ENCODE measurements at regions not wholly inside any gene's neighbourhood (a gene's known extent, or its start where the extent isn't known, plus 50 kb on each side); places are given as distances from the start of the nearest gene placed in this dataset.

DNA sequence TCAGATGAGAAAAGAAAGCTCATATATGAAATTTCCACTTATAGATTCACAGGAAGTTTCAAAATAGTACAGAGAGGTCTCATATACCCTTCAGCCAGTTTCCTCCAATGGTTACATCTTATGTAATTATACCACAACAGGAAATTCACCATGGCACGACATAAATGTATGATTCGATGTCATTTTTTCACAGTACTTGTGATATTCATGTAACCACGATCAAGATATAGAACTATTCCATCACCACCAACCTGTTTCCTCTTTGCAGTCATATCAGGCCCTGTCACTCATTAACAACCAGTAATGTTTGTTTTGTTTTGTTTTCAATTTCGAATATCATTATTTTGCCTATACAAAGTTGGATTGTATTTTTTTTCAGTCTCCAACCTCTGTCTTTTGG, 314.3 kb upstream of the POU3F3 start:
- Mint-ChIP-seq H3K4me3 (no peak overlapping the region), H3K9me3 (no peaks in the 10 kb centered on the region), H3K4me1 (ENCODE audit: low read depth) (peaks cover 5% of the 10 kb centered on the region), H3K36me3 (ENCODE audit: low read depth) (no peaks in the 10 kb centered on the region), H3K27ac (no peak overlapping the region), H3K27me3 (ENCODE audit: insufficient read depth) (no peaks in the 10 kb centered on the region)
- DNase-seq (ENCODE audit: low spot score), result no peak
- intact Hi-C loops (cut with micrococcal nuclease), result no loop called here

DNA sequence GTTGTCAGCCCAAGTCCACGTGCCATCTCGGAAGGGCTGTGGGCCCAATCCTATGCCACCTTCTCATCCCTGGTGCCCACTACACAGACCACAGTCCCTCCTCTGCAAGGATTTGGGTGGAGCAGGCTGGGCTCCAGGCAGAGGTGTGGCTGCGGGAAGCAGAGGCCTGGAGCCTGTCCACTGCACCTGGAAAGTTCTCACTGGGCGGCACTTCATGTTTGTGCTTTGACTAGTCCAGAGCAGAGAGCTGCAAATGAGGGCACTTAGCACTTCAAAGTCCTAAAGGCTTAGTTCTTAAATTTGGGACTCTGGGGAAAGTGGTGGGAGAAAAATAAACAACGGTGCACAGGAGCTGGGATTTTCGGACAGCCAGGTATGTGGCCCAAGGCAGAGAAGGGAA, 308.9 kb upstream of the POU3F3 start:
- no peaks in the 10 kb centered on the region for H3K9me3 Mint-ChIP-seq
- DNase-seq (ENCODE audit: low spot score), result no peak
- H3K27ac Mint-ChIP-seq, result no peak overlapping the region
- no peaks in the 10 kb centered on the region for H3K36me3 Mint-ChIP-seq (ENCODE audit: low read depth)
- intact Hi-C loops (cut with micrococcal nuclease), result no loop called here
- H3K4me3 Mint-ChIP-seq, result no peak overlapping the region
- no peaks in the 10 kb centered on the region for H3K27me3 Mint-ChIP-seq (ENCODE audit: insufficient read depth)
- no peaks in the 10 kb centered on the region for H3K4me1 Mint-ChIP-seq (ENCODE audit: low read depth)

DNA sequence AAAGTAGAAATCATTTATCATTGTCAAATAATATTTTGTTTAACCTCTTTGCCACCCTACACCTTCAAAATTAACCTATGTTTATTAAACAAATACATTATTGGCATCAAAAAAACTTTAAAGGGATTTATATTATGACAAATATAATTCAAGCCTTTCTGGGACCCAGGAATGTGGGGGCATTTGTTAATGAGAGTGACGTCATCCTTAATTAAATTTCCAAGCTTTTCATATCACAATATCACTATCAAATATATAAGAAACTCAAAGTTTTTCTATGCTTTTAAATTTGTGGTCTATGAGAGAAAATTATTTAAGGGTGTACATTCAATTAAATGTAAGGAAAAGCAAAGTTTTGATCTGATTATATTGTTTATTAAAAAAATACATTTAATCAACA, 307.4 kb upstream of the POU3F3 start:
- Mint-ChIP-seq H3K4me3 (no peak overlapping the region), H3K9me3 (no peaks in the 10 kb centered on the region), H3K27ac (no peak overlapping the region), H3K36me3 (ENCODE audit: low read depth) (no peaks in the 10 kb centered on the region), H3K4me1 (ENCODE audit: low read depth) (no peaks in the 10 kb centered on the region), H3K27me3 (ENCODE audit: insufficient read depth) (no peaks in the 10 kb centered on the region)
- intact Hi-C loops (cut with micrococcal nuclease), result no loop called here
- DNase-seq (ENCODE audit: low spot score), result no peak

DNA sequence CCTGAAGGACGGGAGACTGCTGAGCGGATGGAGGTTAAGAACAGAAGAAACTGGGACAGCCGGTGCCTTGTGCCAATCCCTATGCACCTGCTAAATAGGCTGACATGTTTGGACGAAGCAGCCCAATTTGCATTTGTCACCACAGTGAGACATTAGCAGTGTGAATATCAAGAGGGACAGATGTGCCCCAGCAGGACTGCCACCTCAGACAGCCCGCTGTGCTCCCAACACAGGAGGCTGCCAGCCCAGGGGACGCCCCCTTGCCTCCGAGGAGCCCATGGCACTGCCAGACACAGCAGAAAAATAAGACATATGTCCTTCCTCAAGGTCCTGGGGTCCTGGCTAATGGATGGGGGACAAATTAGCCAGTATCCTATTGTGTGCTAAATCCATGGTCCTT, 306.7 kb upstream of the POU3F3 start:
- Mint-ChIP-seq H3K4me3 (no peak overlapping the region), H3K27me3 (ENCODE audit: insufficient read depth) (no peaks in the 10 kb centered on the region), H3K4me1 (ENCODE audit: low read depth) (no peaks in the 10 kb centered on the region), H3K27ac (no peak overlapping the region), H3K9me3 (no peaks in the 10 kb centered on the region), H3K36me3 (ENCODE audit: low read depth) (no peaks in the 10 kb centered on the region)
- DNase-seq (ENCODE audit: low spot score), result no peak
- intact Hi-C loops (cut with micrococcal nuclease), result no loop called here

DNA sequence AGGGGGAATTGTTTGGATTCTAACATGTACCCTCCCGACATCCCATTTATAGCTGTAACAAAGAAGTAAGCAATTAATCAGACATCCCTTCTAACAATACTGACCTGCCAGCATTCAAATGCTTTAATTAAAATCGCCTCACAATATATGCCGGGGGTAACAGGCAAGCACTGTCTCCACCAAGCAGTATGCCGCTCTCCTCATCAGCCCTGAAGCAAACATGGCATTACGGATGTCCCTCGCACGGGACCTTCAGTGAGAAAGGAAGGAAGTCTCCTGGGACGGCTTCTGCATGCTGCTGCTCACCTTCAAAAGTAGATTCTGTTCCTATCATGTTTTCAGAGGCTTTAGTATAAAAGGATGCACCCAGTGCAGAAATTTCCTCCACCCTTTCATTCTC, 292.7 kb upstream of the POU3F3 start:
- Mint-ChIP-seq H3K27ac (no peak overlapping the region), H3K36me3 (ENCODE audit: low read depth) (no peaks in the 10 kb centered on the region), H3K4me1 (ENCODE audit: low read depth) (no peaks in the 10 kb centered on the region), H3K27me3 (ENCODE audit: insufficient read depth) (no peaks in the 10 kb centered on the region), H3K9me3 (no peaks in the 10 kb centered on the region), H3K4me3 (no peak overlapping the region)
- no peak for DNase-seq (ENCODE audit: low spot score)
- intact Hi-C loops (cut with micrococcal nuclease), result no loop called here

DNA sequence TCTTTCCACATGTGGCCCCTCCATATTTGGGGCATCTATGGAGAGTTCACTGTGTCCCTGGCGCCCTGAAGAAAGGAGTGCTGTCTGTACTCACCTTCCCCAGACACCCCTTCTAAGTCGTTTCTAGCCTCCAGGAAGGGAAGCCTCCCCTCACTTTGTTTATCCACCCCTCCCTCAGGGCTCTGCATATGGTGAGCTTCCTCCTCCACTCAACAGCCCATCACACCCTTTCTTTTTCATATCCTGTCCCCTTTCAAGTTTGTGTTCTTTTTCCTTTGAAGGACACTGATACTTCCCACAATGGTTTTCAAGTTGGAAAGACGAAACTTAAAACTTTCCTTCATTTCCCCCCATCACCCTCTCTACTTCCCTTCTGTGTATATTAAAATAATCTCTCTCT, 291.4 kb upstream of the POU3F3 start:
- no peaks in the 10 kb centered on the region for H3K9me3 Mint-ChIP-seq
- no peak overlapping the region for H3K4me3 Mint-ChIP-seq
- H3K36me3 Mint-ChIP-seq (ENCODE audit: low read depth), result no peaks in the 10 kb centered on the region
- no peak overlapping the region for H3K27ac Mint-ChIP-seq
- no peaks in the 10 kb centered on the region for H3K27me3 Mint-ChIP-seq (ENCODE audit: insufficient read depth)
- no peaks in the 10 kb centered on the region for H3K4me1 Mint-ChIP-seq (ENCODE audit: low read depth)
- intact Hi-C loops (cut with micrococcal nuclease), result no loop called here
- no peak for DNase-seq (ENCODE audit: low spot score)

DNA sequence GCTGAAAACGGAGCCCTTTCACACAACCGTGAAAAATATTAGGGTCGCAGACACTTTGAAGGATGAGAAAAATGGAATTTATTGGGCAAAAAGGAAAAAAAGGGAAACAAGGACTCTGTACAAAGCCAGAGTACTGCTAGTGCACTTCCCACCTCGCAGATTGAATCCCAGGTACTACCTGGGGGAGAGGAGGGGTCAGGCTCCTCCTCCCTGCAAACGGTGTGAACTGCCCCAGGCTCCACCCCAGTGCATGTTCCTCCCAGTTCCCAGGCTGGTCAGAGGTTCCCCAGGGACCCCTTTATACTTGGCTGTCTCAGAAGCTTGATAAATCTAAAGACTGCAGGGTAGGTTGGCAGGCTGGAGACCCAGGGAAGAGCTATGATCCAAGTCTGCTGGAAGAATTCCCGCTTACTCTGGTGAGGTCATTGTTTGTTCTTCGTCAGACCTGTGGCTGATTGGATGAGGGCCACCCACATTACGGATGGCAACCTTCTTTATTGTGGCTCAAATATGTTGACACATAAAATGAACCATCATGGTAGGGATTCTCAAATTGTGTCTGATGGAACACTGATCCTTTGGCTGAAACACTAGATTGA, 290.4 kb upstream of the POU3F3 start:
- Mint-ChIP-seq H3K27me3 (ENCODE audit: insufficient read depth) (no peaks in the 10 kb centered on the region), H3K4me3 (no peak overlapping the region), H3K4me1 (ENCODE audit: low read depth) (no peaks in the 10 kb centered on the region), H3K27ac (no peak overlapping the region), H3K9me3 (no peaks in the 10 kb centered on the region), H3K36me3 (ENCODE audit: low read depth) (no peaks in the 10 kb centered on the region)
- intact Hi-C loops (cut with micrococcal nuclease), result no loop called here
- DNase-seq (ENCODE audit: low spot score), result no peak

DNA sequence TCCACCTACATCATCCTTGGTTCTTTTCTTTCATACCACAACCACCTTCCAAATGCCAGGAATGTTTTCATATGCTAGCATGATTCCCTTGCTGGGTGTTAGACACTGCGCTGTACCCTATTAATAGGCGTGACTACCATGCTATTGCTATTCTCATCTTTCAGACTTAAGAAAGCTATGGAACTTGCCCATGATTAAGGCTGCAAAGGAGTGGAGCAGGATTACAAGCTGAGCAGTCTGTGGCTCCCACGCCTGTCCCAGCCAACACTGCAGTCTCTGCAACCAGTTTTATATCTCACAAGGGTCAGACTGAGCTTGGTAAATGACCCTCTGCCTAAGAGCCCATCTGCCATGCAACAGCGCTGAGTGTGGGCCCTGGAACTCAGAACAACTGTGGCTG, 285.7 kb upstream of the POU3F3 start:
- no peak for DNase-seq (ENCODE audit: low spot score)
- H3K4me3 Mint-ChIP-seq, result no peak overlapping the region
- no peaks in the 10 kb centered on the region for H3K36me3 Mint-ChIP-seq (ENCODE audit: low read depth)
- H3K9me3 Mint-ChIP-seq, result no peaks in the 10 kb centered on the region
- no peaks in the 10 kb centered on the region for H3K27me3 Mint-ChIP-seq (ENCODE audit: insufficient read depth)
- H3K4me1 Mint-ChIP-seq (ENCODE audit: low read depth), result no peaks in the 10 kb centered on the region
- no peak overlapping the region for H3K27ac Mint-ChIP-seq
- intact Hi-C loops (cut with micrococcal nuclease), result no loop called here

DNA sequence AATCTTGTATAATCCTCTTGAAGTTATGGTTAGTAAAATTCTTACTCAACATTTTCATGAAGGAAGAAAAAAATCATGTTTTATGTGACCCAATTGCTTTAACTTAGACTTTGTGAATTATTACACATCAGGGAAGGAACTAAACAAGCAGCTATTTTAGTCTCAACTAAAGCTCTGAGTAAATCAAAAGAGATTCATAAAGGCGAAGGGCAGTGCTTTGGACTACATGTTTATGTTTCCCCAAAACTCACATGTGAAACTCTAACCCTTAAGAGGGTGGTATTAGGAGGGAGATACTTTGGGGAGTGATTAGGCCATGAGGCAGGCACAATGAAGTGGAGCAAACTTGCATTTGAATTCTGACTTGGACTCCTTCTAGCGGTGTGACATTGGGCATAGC, 283.7 kb upstream of the POU3F3 start:
- DNase-seq (ENCODE audit: low spot score), result no peak
- intact Hi-C loops (cut with micrococcal nuclease), result no loop called here
- H3K9me3 Mint-ChIP-seq, result no peaks in the 10 kb centered on the region
- H3K27ac Mint-ChIP-seq, result no peak overlapping the region
- no peaks in the 10 kb centered on the region for H3K27me3 Mint-ChIP-seq (ENCODE audit: insufficient read depth)
- no peaks in the 10 kb centered on the region for H3K36me3 Mint-ChIP-seq (ENCODE audit: low read depth)
- H3K4me1 Mint-ChIP-seq (ENCODE audit: low read depth), result no peaks in the 10 kb centered on the region
- no peak overlapping the region for H3K4me3 Mint-ChIP-seq

DNA sequence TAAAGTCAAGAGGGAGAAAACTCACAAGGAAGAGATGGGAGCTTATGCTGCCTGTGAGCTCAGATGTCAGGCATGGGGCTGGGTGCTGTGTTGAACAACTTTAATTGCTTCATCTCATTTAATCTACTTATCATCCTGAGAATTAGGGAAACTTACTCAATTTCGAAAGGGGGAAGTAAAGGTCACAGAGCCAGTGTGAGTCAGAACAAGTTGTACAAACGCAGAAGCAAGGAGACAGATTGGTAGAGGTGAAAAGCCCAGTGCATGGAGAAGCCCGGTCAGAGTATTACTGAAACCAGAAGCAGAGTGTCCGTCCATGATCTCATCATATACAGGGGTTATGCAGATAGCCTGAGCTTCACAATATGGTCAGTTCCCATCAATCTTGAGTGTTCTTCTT, 281.1 kb upstream of the POU3F3 start:
- Mint-ChIP-seq H3K9me3 (no peaks in the 10 kb centered on the region), H3K4me3 (no peak overlapping the region), H3K27ac (no peak overlapping the region), H3K36me3 (ENCODE audit: low read depth) (no peaks in the 10 kb centered on the region), H3K27me3 (ENCODE audit: insufficient read depth) (no peaks in the 10 kb centered on the region), H3K4me1 (ENCODE audit: low read depth) (no peaks in the 10 kb centered on the region)
- intact Hi-C loops (cut with micrococcal nuclease), result no loop called here
- DNase-seq (ENCODE audit: low spot score), result no peak

DNA sequence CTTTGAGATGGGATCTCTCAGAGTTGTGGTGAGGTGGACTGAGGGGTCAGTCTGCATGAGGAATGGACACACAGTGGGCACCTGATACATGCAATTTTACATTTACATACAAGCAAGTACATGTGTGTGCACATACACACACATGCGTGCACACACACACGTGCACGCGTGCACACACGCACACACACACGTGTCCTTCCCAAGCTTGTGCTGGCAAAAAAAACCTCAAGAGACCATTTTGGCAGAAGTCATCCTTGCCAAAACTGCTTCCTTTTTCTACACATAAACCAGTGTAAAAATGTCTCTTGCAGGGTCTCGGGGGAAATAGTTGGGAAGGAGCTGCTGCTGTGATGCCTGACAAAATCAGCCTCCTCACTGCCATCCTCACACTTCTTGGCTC, 279.5 kb upstream of the POU3F3 start:
- Mint-ChIP-seq H3K9me3 (no peaks in the 10 kb centered on the region), H3K4me1 (ENCODE audit: low read depth) (no peaks in the 10 kb centered on the region), H3K4me3 (no peak overlapping the region), H3K36me3 (ENCODE audit: low read depth) (no peaks in the 10 kb centered on the region), H3K27ac (no peak overlapping the region), H3K27me3 (ENCODE audit: insufficient read depth) (no peaks in the 10 kb centered on the region)
- intact Hi-C loops (cut with micrococcal nuclease), result no loop called here
- no peak for DNase-seq (ENCODE audit: low spot score)

DNA sequence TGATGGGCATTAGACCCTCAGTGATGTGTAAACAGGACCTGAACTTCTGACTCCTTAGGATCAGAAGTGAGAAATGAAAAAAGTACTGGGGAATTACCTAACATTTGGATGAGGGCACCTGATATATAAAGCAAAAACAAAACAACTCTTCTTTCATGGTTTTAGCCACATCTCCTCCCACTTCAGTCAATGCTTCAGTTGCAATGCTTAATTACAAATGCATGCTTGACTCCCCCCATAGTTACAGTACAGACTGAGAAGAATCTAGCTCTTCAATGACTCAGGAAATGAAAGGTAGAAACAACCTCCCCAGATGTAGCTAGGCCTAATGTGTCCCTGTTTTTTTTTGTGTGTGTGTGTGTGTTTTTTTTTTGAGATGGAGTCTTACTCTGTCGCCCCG, 276.8 kb upstream of the POU3F3 start:
- Mint-ChIP-seq H3K4me3 (no peak overlapping the region), H3K36me3 (ENCODE audit: low read depth) (no peaks in the 10 kb centered on the region), H3K27ac (no peak overlapping the region), H3K9me3 (no peaks in the 10 kb centered on the region), H3K4me1 (ENCODE audit: low read depth) (no peaks in the 10 kb centered on the region), H3K27me3 (ENCODE audit: insufficient read depth) (no peaks in the 10 kb centered on the region)
- DNase-seq (ENCODE audit: low spot score), result no peak
- intact Hi-C loops (cut with micrococcal nuclease), result no loop called here

DNA sequence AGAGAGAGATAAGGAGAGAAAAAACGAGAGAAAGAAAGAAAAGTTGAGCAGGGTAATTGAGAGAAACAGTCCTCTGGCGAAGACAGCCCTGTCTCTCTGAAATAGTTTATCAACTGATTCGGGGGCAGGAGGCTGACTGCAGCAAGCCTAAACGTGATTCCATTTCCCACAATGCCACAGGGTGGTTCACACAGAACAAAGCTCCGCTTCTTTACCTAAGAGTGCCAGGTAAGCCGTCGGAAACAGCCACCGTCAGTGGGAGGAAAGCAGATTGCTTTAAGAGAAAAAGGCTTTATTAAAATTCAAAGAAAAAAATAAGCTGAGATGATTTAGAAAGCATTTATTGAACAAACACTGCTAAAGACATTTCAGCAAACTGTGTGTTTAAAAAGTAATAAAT, 271.4 kb upstream of the POU3F3 start:
- Mint-ChIP-seq H3K27ac (no peak overlapping the region), H3K9me3 (no peaks in the 10 kb centered on the region), H3K4me3 (no peak overlapping the region), H3K27me3 (ENCODE audit: insufficient read depth) (no peaks in the 10 kb centered on the region), H3K36me3 (ENCODE audit: low read depth) (no peaks in the 10 kb centered on the region), H3K4me1 (ENCODE audit: low read depth) (no peaks in the 10 kb centered on the region)
- DNase-seq (ENCODE audit: low spot score), result no peak
- intact Hi-C loops (cut with micrococcal nuclease), result no loop called here

DNA sequence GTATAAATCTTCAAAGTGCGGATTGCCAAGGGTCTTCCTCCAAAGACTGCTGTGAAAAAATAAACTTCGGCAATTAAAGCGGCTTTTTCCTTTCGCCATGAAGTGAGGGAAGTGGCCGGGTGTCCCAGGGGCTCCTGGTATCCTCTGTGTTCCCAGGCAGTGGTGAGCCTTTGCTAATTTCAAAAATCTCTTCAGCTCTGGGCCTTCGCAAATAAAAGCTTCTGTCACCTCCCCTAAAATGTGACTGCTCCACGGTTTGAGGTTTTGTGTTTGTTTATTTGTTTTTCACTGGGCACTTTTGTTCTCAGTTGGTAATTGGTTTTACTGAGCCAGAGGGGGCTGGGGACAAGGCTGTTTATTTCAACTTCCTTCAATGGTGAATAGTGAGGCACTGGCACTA, 270.1 kb upstream of the POU3F3 start:
- no peaks in the 10 kb centered on the region for H3K4me1 Mint-ChIP-seq (ENCODE audit: low read depth)
- H3K27ac Mint-ChIP-seq, result no peak overlapping the region
- no peak overlapping the region for H3K4me3 Mint-ChIP-seq
- no peak for DNase-seq (ENCODE audit: low spot score)
- no peaks in the 10 kb centered on the region for H3K36me3 Mint-ChIP-seq (ENCODE audit: low read depth)
- no peaks in the 10 kb centered on the region for H3K9me3 Mint-ChIP-seq
- intact Hi-C loops (cut with micrococcal nuclease), result no loop called here
- H3K27me3 Mint-ChIP-seq (ENCODE audit: insufficient read depth), result no peaks in the 10 kb centered on the region

Data from activated T-helper 1 cell treated with anti-CD3 and anti-CD28 coated beads, Interleukin-12 subunit alpha, Interleukin-12 subunit beta, Interleukin-2, Interleukin-4 antibody, amounts not matched to agents 30 ng/mL and 10 ng/mL and 1 ng/mL, durations not matched to agents 14 hours and 24 hours and 36 hours (primary cell).